Muscle of leg (tissue), 3 donors: ENCODE measurements at regions not wholly inside any gene's neighbourhood (a gene's known extent, or its start where the extent isn't known, plus 50 kb on each side); places are given as distances from the start of the nearest gene placed in this dataset.

Source experiments
- DNase-seq: peaks from one replicate; pipeline ENCODE4 v3.0.0; 2013
- H3K27ac ChIP-seq: one replicate; pipeline ENCODE4 v1.5.1; 2013; ENCODE audit warnings: mild to moderate bottlenecking, low read length, control low read depth
- H3K27me3 ChIP-seq: one replicate; pipeline ENCODE4 v1.6.1; 2013; ENCODE audit warnings: low read length; ENCODE audit not compliant: control insufficient read depth, insufficient read depth
- H3K36me3 ChIP-seq: one replicate; pipeline ENCODE4 v1.6.1; 2013; ENCODE audit warnings: low read length; ENCODE audit not compliant: control insufficient read depth, insufficient read depth
- H3K4me1 ChIP-seq: one replicate; pipeline ENCODE4 v1.6.1; 2013; ENCODE audit warnings: low read length; ENCODE audit not compliant: control insufficient read depth, insufficient read depth
- H3K4me3 ChIP-seq: one replicate; pipeline ENCODE4 v1.5.1; 2013; ENCODE audit warnings: low read length, control low read depth
- H3K9me3 ChIP-seq: replicated peaks from 2 replicates; pipeline ENCODE4 v1.6.1; 2013; ENCODE audit warnings: low read depth, low read length; ENCODE audit not compliant: control insufficient read depth
- WGBS: methylation state at CpG from one replicate; pipeline ENCODE4 v1.1.5; 2013; ENCODE audit warnings: missing lambda C conversion rate; ENCODE audit not compliant: insufficient coverage; 5-methylcytosine and 5-hydroxymethylcytosine counted together

DNA sequence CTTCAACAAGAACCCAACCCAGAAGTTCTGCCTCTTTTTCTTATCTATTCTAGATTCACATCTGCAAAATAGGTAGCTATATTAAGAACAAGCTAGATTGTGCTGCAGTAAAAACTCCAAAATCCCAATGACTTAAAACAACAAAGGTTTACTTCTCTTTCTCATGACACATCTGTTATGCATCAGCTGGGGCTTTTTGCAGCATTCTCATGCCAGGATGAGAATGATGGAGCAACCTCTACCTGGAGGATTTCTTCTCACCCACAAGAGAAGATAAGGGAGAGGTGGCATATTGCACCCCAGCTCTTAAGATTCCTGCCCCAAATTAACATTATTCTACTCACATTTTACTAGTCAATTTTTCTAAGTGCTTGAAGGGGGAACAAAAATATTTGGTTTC lies 152.3 kb upstream of the SPAG17 start:
- H3K36me3 ChIP-seq: no peaks in the 10 kb centered on the region
- H3K9me3 ChIP-seq: no peaks in the 10 kb centered on the region
- peak; percentile 25 for DNase-seq
- peaks cover 28% of the 10 kb centered on the region for H3K4me1 ChIP-seq
- H3K27me3 ChIP-seq: no peaks in the 10 kb centered on the region
- peak overlapping the region; percentile 13 for H3K27ac ChIP-seq
- no peak overlapping the region for H3K4me3 ChIP-seq

DNA sequence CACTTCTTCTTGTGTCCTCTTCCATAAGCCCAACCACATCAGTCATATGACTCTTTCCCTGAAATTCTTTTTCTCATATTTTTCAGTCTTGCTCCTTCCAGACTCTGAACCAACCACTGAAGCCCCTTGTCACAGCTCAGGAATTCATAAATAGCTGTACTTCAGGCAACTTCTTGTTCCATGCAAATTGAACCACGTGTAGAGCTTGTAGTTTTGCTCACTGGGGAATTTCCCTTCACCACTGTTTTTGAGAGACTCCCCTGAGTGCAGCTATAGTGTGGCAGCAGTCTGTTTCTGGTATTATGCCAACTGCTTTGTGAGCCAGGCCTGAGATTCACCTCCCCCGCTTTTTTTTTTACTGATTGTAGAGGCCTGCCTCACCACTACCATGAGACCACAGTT lies 150.3 kb upstream of the SPAG17 start:
- peaks cover 24% of the 10 kb centered on the region for H3K4me1 ChIP-seq
- H3K27ac ChIP-seq: peak overlapping the region; percentile 42
- H3K4me3 ChIP-seq: no peak overlapping the region
- H3K36me3 ChIP-seq: no peaks in the 10 kb centered on the region
- DNase-seq: peak; percentile 56
- H3K9me3 ChIP-seq: no peaks in the 10 kb centered on the region
- no CpG with 5 or more reads among the region's 2 CpGs for WGBS
- H3K27me3 ChIP-seq: no peaks in the 10 kb centered on the region

- H3K27ac ChIP-seq: peak overlapping the region; percentile 42
- H3K36me3 ChIP-seq: no peaks in the 10 kb centered on the region
- H3K9me3 ChIP-seq: no peaks in the 10 kb centered on the region
- peaks cover 28% of the 10 kb centered on the region for H3K4me1 ChIP-seq
- DNase-seq: peak; percentile 53
- H3K4me3 ChIP-seq: no peak overlapping the region
- no peaks in the 10 kb centered on the region for H3K27me3 ChIP-seq
- 17% methylated on average over 1 of the region's 1 CpG for WGBS
Measured at GRCh38 chr1:118334506-118334905, 149.5 kb upstream of the SPAG17 start.

DNA sequence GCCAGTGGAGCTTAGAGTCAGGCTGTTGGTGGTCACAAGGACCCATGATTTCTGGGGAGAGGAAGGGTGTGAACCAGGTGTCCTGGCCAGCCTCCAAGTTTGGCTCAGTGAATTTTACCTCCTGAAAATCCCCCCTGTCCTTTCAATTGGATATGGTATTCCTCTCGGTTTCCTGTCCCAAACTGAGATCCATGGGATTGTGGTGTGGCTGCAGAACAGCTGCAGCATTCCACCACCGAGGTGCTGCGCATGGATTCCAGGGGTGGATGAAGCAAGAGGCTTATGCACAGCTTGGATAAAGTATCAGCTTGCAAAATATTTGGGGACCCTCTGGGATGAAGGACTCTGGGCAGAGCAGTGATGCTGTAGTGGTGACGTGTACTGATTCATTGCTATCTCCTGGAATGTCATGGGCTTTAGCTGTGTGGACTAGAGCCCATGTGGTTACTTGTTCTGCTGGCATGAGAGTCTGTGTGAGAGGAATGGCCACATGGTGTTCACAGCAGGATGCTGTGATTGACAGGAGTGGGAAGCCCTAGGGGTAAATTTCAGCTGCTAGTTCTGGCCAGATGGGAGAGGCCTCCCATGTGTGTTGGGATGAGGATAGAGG lies 148.7 kb upstream of the SPAG17 start:
- no peaks in the 10 kb centered on the region for H3K27me3 ChIP-seq
- peaks cover 22% of the 10 kb centered on the region for H3K4me1 ChIP-seq
- H3K27ac ChIP-seq: peak overlapping the region; percentile 42
- no peaks in the 10 kb centered on the region for H3K9me3 ChIP-seq
- 19% methylated on average over 4 of the region's 4 CpGs for WGBS
- DNase-seq: peak; percentile 88
- no peaks in the 10 kb centered on the region for H3K36me3 ChIP-seq
- H3K4me3 ChIP-seq: no peak overlapping the region

- H3K4me3 ChIP-seq: no peak overlapping the region
- no peaks in the 10 kb centered on the region for H3K27me3 ChIP-seq
- peaks cover 10% of the 10 kb centered on the region for H3K4me1 ChIP-seq
- no peaks in the 10 kb centered on the region for H3K36me3 ChIP-seq
- no peak overlapping the region for H3K27ac ChIP-seq
- H3K9me3 ChIP-seq: no peaks in the 10 kb centered on the region
- no peak for DNase-seq
- WGBS: 71% methylated on average over 2 of the region's 6 CpGs
Measured at GRCh38 chr1:118326960-118327629, 142.1 kb upstream of the SPAG17 start.

- peaks cover 13% of the 10 kb centered on the region for H3K4me1 ChIP-seq
- H3K27me3 ChIP-seq: no peaks in the 10 kb centered on the region
- DNase-seq: no peak
Measured at GRCh38 chr1:118325550-118326225, 140.7 kb upstream of the SPAG17 start.

GRCh38 chr1:118323246-118323645 lies 138.2 kb upstream of the SPAG17 start:
- Histone ChIP-seq H3K9me3 (no peaks in the 10 kb centered on the region), H3K27me3 (no peaks in the 10 kb centered on the region), H3K4me3 (no peak overlapping the region), H3K27ac (no peak overlapping the region), H3K36me3 (no peaks in the 10 kb centered on the region), H3K4me1 (peaks cover 11% of the 10 kb centered on the region)
- peak; percentile 50 for DNase-seq
- no CpG with 5 or more reads among the region's 1 CpG for WGBS

More at GRCh38 chr1:118325550-118326225, 140.7 kb upstream of the SPAG17 start:
- Histone ChIP-seq H3K27ac (no peak overlapping the region), H3K9me3 (no peaks in the 10 kb centered on the region), H3K4me3 (no peak overlapping the region), H3K36me3 (no peaks in the 10 kb centered on the region)

DNA sequence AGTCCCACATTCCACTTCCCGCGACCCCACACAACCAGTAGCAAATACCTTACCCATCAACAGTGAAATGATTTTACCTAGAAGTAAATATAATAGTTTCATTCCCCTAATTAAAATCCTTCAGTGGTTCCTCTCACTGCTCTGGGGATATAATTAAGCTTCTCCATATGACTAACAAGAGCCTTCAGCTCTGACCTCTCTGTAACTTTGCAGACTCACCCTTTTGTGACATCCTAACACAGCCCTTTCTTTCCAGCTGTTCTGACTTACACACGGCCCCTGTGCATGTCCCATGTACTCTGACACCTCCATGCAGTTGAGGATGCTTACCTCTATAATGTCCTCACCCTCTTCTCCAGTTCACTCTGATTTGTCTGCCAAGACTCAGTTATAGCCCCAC lies 137.3 kb upstream of the SPAG17 start:
- Histone ChIP-seq H3K4me3 (no peak overlapping the region), H3K9me3 (no peaks in the 10 kb centered on the region), H3K4me1 (peaks cover 18% of the 10 kb centered on the region), H3K27me3 (no peaks in the 10 kb centered on the region), H3K27ac (peak overlapping the region; percentile 42), H3K36me3 (no peaks in the 10 kb centered on the region)
- peak; percentile 50 for DNase-seq
- 7% methylated on average over 1 of the region's 3 CpGs for WGBS

- H3K27me3 ChIP-seq: no peaks in the 10 kb centered on the region
- H3K27ac ChIP-seq: peak overlapping the region; percentile 42
- no peaks in the 10 kb centered on the region for H3K36me3 ChIP-seq
- DNase-seq: peak; percentile 77
- WGBS: no CpG with 5 or more reads among the region's 6 CpGs
- no peak overlapping the region for H3K4me3 ChIP-seq
- H3K9me3 ChIP-seq: no peaks in the 10 kb centered on the region
- peaks cover 18% of the 10 kb centered on the region for H3K4me1 ChIP-seq
Measured at GRCh38 chr1:118321840-118322239, 136.8 kb upstream of the SPAG17 start.

DNA sequence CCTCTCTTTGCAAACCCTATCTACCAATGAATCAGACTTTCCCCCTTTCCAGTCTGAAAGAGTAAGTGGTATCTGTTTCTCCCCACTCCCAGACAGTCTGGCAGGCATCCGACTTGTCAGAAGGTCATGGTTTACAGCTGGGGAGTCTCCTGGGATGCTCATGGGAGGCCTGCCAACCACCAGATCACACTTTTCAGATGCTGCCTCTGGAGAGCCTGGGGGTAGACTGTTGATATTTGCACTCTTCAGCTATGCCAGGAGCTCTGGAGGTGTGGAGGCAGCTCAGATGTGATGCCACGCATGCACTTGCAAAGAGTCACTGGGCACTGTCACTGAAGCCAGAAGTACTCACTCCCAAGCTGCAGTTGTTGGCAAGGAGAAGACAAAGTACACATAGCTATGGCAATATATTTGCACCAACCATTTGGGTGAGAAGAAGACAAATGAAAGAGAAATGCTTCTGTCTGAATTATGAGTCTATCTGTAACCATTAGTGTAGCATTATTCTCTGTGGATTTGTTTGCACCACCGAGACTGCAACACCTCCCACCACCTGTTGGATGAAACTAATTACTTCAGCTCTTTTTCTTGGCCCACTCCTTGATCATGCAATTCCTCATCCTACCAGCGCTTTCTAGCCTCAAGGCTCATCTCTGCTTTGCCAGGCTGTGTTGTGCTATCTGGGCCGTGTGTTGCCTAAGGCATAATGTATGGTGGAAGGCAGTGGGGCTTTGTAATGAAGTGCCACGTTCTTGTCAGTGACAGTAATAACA lies 133.0 kb upstream of the SPAG17 start:
- no CpG with 5 or more reads among the region's 6 CpGs for WGBS
- no peak for DNase-seq
- Histone ChIP-seq H3K27ac (no peak overlapping the region), H3K9me3 (no peaks in the 10 kb centered on the region), H3K36me3 (no peaks in the 10 kb centered on the region), H3K4me1 (peaks cover 16% of the 10 kb centered on the region), H3K4me3 (no peak overlapping the region), H3K27me3 (no peaks in the 10 kb centered on the region)
